Suprapubic skin (tissue), 4 donors: ENCODE measurements at regions not wholly inside any gene's neighbourhood (a gene's known extent, or its start where the extent isn't known, plus 50 kb on each side); places are given as distances from the start of the nearest gene placed in this dataset.

ENCODE experiments used
- CTCF ChIP-seq, 2 donors: fragments of 200-600 bp in 1 of 2; fragments of 450-650 bp in 1 of 2; sonication (generic) in 1 of 2; IDR thresholded peaks; one replicate each; pipeline ENCODE4 v1.5.1; 2016 to 2019; ENCODE audit warnings: antibody characterized with exemption in 2 of 2, mild to moderate bottlenecking in 1 of 2, moderate library complexity in 1 of 2
- POLR2A ChIP-seq, 2 donors: fragments of 450-650 bp; IDR thresholded peaks; one replicate each; pipeline ENCODE4 v1.6.1; 2017; ENCODE audit warnings: antibody characterized with exemption in 2 of 2, mild to moderate bottlenecking in 2 of 2, moderate library complexity in 2 of 2
- POLR2AphosphoS5 ChIP-seq, 3 donors: sonication (generic); formaldehyde crosslinking; IDR thresholded peaks; one replicate each; pipeline ENCODE4 v1.6.1; 2017; ENCODE audit warnings: antibody characterized with exemption in 3 of 3

DNA sequence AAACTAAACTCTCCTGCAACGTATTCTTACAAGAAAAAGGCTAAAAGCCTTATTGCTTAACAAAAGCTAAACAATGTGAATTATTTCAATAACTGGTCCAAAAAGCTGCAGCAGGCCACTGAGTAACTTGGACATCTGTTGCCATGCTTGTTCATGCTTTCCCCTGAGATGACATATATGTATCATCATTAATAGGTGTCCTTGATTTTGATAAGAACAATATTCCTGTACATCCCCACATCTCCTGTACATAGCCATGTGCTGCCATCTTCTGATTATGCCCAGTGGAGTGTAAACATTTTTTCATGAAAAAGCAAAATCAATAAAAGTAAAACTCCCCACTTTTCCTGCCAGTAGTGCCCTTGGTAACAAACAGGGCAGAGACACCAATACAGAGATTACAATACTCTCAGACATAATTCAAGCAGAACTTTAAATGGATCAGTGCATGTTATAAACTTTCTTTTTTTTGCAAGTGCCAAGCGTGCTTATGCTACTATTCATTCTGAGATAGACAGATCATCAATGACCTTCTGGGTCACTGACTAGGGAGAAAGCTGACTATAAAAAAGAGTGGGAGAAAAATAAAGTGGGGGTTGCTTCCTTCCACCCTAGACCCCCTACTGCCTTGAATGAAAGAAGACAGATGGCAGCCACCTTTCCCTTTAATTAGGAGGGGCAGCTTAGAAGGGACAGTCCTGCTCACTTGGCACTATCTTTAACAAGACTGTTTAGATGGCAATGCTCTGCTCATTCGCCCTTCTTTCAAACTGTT, 205.5 kb upstream of the KLF14 start:
- TF ChIP-seq CTCF (IDR thresholded peaks at IDR 0.05) (no peak), POLR2AphosphoS5 (IDR thresholded peaks at IDR 0.05) (no peak), POLR2A (IDR thresholded peaks at IDR 0.05) (no peak)
